ENCODE measurements at regions not wholly inside any gene's neighbourhood (a gene's known extent, or its start where the extent isn't known, plus 50 kb on each side); places are given as distances from the start of the nearest gene placed in this dataset.

DNA sequence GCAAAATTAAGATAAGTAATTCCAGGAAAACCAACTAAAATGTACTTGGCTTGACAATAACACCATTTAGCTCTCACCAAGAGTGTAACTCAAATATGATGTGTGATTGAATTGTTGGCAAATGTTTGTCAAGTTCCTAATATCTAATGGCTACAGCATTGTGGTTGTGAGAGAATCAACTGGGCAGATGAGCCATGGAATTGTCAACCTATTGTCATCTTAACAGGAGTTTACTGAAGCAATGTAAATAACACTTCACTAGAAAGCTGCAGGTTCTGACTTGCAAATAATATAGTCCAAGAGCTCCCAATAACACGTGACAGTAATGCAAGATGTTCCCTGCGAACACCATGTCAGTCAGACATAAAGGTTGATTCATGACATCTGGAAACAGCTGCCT is 495.2 kb upstream of the MEIS1 start:
- H3K27me3 ChIP-seq (ENCODE audit: control insufficient read depth in 2 of 2, insufficient read depth in 2 of 2, low read length in 2 of 2) = no peaks in the 10 kb centered on the region
- Mint-ChIP-seq H3K27ac (no peak overlapping the region), H3K4me3 (no peak overlapping the region), H3K36me3 (no peaks in the 10 kb centered on the region), H3K27me3 (ENCODE audit: low read depth in 3 of 3) (no peaks in the 10 kb centered on the region), H3K4me1 (peaks cover 4% of the 10 kb centered on the region), H3K9me3 (peaks cover 4 to 10% (median 9%) of the 10 kb centered on the region in 7 donors)
- no peaks in the 10 kb centered on the region for H4K20me1 ChIP-seq (ENCODE audit: insufficient read depth, low read length)
- intact Hi-C loops (cut with micrococcal nuclease) = no loop called here
- H3K36me3 ChIP-seq (replicated peaks in 1 of 2; ENCODE audit: control insufficient read depth in 1 of 2, insufficient read depth in 2 of 2, low read length in 2 of 2) = no peaks in the 10 kb centered on the region
- TF ChIP-seq, protein P1, sequence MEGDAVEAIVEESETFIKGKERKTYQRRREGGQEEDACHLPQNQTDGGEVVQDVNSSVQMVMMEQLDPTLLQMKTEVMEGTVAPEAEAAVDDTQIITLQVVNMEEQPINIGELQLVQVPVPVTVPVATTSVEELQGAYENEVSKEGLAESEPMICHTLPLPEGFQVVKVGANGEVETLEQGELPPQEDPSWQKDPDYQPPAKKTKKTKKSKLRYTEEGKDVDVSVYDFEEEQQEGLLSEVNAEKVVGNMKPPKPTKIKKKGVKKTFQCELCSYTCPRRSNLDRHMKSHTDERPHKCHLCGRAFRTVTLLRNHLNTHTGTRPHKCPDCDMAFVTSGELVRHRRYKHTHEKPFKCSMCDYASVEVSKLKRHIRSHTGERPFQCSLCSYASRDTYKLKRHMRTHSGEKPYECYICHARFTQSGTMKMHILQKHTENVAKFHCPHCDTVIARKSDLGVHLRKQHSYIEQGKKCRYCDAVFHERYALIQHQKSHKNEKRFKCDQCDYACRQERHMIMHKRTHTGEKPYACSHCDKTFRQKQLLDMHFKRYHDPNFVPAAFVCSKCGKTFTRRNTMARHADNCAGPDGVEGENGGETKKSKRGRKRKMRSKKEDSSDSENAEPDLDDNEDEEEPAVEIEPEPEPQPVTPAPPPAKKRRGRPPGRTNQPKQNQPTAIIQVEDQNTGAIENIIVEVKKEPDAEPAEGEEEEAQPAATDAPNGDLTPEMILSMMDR (IDR thresholded peaks at IDR 0.05) = no peak
- H3K27ac ChIP-seq (ENCODE audit: low read depth in 1 of 2, low read length in 2 of 2) = no peak overlapping the region
- no peak for DNase-seq
- no peak overlapping the region for H3K4me3 ChIP-seq (replicated peaks in 1 of 3; ENCODE audit: low read depth in 2 of 3, low read length in 3 of 3)
- no peaks in the 10 kb centered on the region for H3K79me2 ChIP-seq (ENCODE audit: insufficient read depth, low read length)
- no peak overlapping the region for H3K4me2 ChIP-seq (replicated peaks; ENCODE audit: extremely low read depth, low read length, poor library complexity, severe bottlenecking)
- no peak overlapping the region for H2AFZ ChIP-seq (ENCODE audit: insufficient read depth, low read depth, low read length, poor library complexity, severe bottlenecking)
- no peak overlapping the region for H3K9ac ChIP-seq (ENCODE audit: insufficient read depth, low read length, poor library complexity, severe bottlenecking)
- 89% methylated on average over 2 of the region's 2 CpGs for WGBS (ENCODE audit: insufficient coverage)
- H3K9me3 ChIP-seq (replicated peaks in 1 of 2; ENCODE audit: control insufficient read depth in 1 of 2, insufficient read depth in 1 of 2, low read length in 2 of 2) = peaks cover 0 to 12% of the 10 kb centered on the region in 2 donors
- no peaks in the 10 kb centered on the region for H3K4me1 ChIP-seq (ENCODE audit: control insufficient read depth in 1 of 2, insufficient read depth in 2 of 2, low read length in 2 of 2)

DNA sequence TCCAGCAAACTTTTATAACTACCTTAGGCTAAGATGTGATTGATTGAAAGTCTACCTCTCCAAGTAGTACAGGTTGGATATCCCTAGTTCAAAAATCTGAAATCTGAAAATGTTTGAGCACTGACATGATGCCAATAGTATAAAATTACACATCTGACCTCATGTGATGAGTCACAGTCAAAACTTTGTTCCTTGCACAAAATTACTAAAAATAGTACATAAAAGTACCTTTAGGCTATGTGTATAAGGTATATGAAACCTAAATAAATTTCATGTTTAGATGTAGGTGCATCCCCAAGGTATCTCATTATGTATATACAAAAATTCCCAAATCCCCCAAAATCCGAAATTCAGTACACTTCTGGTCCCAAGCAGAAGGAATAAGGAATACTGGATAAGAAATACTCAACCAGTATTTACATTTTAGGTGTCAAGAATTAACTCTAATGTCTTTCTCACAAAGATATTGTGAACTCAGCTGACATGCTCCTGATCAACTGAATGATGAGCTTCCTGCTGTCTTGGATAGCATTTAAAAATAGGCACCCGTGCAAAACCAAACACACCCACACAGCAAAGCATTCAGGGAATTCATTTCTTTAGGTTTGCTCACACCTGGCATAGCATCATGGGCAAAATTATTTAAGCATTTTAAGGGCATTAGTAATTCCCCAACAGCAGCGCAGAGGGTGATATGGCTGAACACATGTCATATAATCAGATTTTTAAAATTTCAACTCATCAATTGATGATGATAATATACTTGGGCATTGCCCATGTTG is 497.4 kb upstream of the MEIS1 start:
- TF ChIP-seq, protein P1 (IDR thresholded peaks at IDR 0.05) = no peak
- Histone ChIP-seq H3K27me3 (ENCODE audit: control insufficient read depth in 2 of 2, insufficient read depth in 2 of 2, low read length in 2 of 2) (no peaks in the 10 kb centered on the region), H3K79me2 (ENCODE audit: insufficient read depth, low read length) (no peaks in the 10 kb centered on the region), H3K36me3 (replicated peaks in 1 of 2; ENCODE audit: control insufficient read depth in 1 of 2, insufficient read depth in 2 of 2, low read length in 2 of 2) (no peaks in the 10 kb centered on the region), H3K4me1 (ENCODE audit: control insufficient read depth in 1 of 2, insufficient read depth in 2 of 2, low read length in 2 of 2) (no peaks in the 10 kb centered on the region), H3K27ac (ENCODE audit: low read depth in 1 of 2, low read length in 2 of 2) (no peak overlapping the region), H2AFZ (ENCODE audit: insufficient read depth, low read depth, low read length, poor library complexity, severe bottlenecking) (no peak overlapping the region), H3K4me2 (replicated peaks; ENCODE audit: extremely low read depth, low read length, poor library complexity, severe bottlenecking) (no peak overlapping the region), H3K9me3 (replicated peaks in 1 of 2; ENCODE audit: control insufficient read depth in 1 of 2, insufficient read depth in 1 of 2, low read length in 2 of 2) (no peaks in the 10 kb centered on the region), H3K9ac (ENCODE audit: insufficient read depth, low read length, poor library complexity, severe bottlenecking) (no peak overlapping the region), H3K4me3 (replicated peaks in 1 of 3; ENCODE audit: low read depth in 2 of 3, low read length in 3 of 3) (no peak overlapping the region), H4K20me1 (ENCODE audit: insufficient read depth, low read length) (no peaks in the 10 kb centered on the region)
- Mint-ChIP-seq H3K4me3 (no peak overlapping the region), H3K9me3 (peaks cover 0 to 2% (median 0%) of the 10 kb centered on the region in 7 donors), H3K27ac (no peak overlapping the region), H3K36me3 (no peaks in the 10 kb centered on the region), H3K4me1 (peaks cover 4% of the 10 kb centered on the region), H3K27me3 (ENCODE audit: low read depth in 3 of 3) (no peaks in the 10 kb centered on the region)
- intact Hi-C loops (cut with micrococcal nuclease) = no loop called here
- WGBS (ENCODE audit: insufficient coverage) = 100% methylated on average over 1 of the region's 3 CpGs
- no peak for DNase-seq

Measured in CD14-positive monocyte (primary cell).